ENCODE measurements at regions not wholly inside any gene's neighbourhood (a gene's known extent, or its start where the extent isn't known, plus 50 kb on each side); places are given as distances from the start of the nearest gene placed in this dataset.

GRCh38 chr17:79191270-79191934 lies 116.8 kb downstream of the ENGASE start:
- no peak for TF ChIP-seq CTCF (IDR thresholded peaks at IDR 0.05)
- TF ChIP-seq POLR2A (IDR thresholded peaks at IDR 0.05), result no peak
